GM12864 (cell line): ENCODE measurements at regions not wholly inside any gene's neighbourhood (a gene's known extent, or its start where the extent isn't known, plus 50 kb on each side); places are given as distances from the start of the nearest gene placed in this dataset.
A peak's percentile ranks its signal among the peaks of the same experiment; 100 is the strongest.

Experiments
- DNase-seq: peaks from one replicate; pipeline ENCODE4 v3.0.0-alpha.2; 2011; ENCODE audit warnings: low read depth
- H3K4me3 ChIP-seq: 2 replicates; pipeline ENCODE4 v1.5.1; 2011; ENCODE audit warnings: mild to moderate bottlenecking, low read depth, low read length, control low read depth
- CTCF ChIP-seq: IDR thresholded peaks from 2 replicates; pipeline ENCODE4 v1.5.1; 2011; ENCODE audit warnings: low read depth, mild to moderate bottlenecking, moderate library complexity, low read length, control low read depth, inconsistent platforms; ENCODE audit errors: missing control alignments

GRCh38 chrX:137430984-137431475 lies 134.9 kb upstream of the ZIC3 start:
- no peak for DNase-seq
- H3K4me3 ChIP-seq: no peak overlapping the region
- no peak for TF ChIP-seq CTCF

GRCh38 chrX:137430301-137430700 lies 135.6 kb upstream of the ZIC3 start:
- DNase-seq: no peak
- TF ChIP-seq CTCF: no peak
- H3K4me3 ChIP-seq: no peak overlapping the region

- no peak for DNase-seq
- no peak for TF ChIP-seq CTCF
- H3K4me3 ChIP-seq: no peak overlapping the region
Observed at GRCh38 chrX:137428766-137429591, 136.9 kb upstream of the ZIC3 start.

- H3K4me3 ChIP-seq: peak overlapping the region; percentile 29
- TF ChIP-seq CTCF: no peak
- no peak for DNase-seq
Observed at GRCh38 chrX:137428221-137428661, 137.7 kb upstream of the ZIC3 start.

GRCh38 chrX:137427816-137428215 lies 138.1 kb upstream of the ZIC3 start:
- TF ChIP-seq CTCF: no peak
- DNase-seq: no peak
- peak overlapping the region; percentile 29 for H3K4me3 ChIP-seq

- TF ChIP-seq CTCF: no peak
- no peak for DNase-seq
Observed at GRCh38 chrX:137427426-137427778, 138.5 kb upstream of the ZIC3 start.

GRCh38 chrX:137426695-137427425 lies 139.1 kb upstream of the ZIC3 start:
- DNase-seq: no peak
- no peak for TF ChIP-seq CTCF
- H3K4me3 ChIP-seq: no peak overlapping the region

More at GRCh38 chrX:137427426-137427778, 138.5 kb upstream of the ZIC3 start:
- H3K4me3 ChIP-seq: peak overlapping the region; percentile 23; the same call in 1 of the 2 replicates
